ENCODE measurements at regions not wholly inside any gene's neighbourhood (a gene's known extent, or its start where the extent isn't known, plus 50 kb on each side); places are given as distances from the start of the nearest gene placed in this dataset.
"Not testable (repeated sequence)": the region's sequence is repeated elsewhere in the genome, so short reads cannot be mapped to it uniquely, and the experiment has no call there.

- TF ChIP-seq CTCF (conservative IDR thresholded peaks at IDR 0.05; ENCODE audit: low read length); EZH2phosphoT487 (IDR thresholded peaks at IDR 0.05; ENCODE audit: borderline replicate concordance, low read depth, low read length): not testable (repeated sequence)
Measured at GRCh38 chr18:14203424-14203823, 71.2 kb upstream of the ZNF519 start.
